ENCODE measurements at regions not wholly inside any gene's neighbourhood (a gene's known extent, or its start where the extent isn't known, plus 50 kb on each side); places are given as distances from the start of the nearest gene placed in this dataset.

DNA sequence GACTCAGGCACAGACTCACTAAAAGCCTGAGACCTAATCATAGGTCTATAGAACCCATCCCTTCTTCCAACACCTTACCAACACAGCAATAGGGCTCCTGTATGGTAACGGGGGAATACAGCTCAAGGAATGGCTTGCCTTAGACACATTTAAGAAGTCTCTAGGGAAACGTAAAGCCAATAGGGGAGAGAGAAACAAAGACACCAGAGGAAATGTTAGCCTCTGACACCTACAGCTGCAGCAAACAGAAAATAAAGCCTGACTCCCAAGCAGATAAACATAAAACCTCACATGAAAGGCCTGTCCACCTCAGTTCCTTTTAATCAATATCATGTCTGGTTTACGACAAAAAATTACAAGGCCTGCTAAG, 51.1 kb upstream of the NCOA1 start:
- in situ Hi-C loops (cut with HindIII; ENCODE audit: low sequenced_read_pairs): no loop called here
- no peak for DNase-seq (ENCODE audit: low spot score)

- in situ Hi-C loops (cut with HindIII; ENCODE audit: low sequenced_read_pairs): no loop called here
- no peak for DNase-seq (ENCODE audit: low spot score)
These were observed 51.6 kb upstream of the NCOA1 start for GRCh38 chr2:24439280-24439970.

DNA sequence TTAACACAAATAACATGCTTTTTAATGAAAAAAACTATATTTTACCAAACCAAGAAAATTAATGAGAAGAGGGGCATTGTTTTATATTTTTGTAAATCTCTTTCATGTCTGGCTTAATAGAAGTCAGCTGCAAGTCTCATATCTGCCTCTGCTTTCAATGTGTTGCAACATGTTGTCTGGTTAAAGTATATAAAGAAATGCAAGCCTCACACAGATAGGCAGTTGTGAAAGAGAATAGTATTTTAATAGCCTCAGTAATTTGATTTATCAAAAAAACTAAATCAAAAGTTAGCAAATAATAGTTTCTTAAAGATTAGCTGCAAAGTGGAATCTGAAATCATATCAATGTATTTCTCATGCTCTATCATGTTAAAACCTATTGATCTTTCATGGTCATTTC, 52.9 kb upstream of the NCOA1 start:
- in situ Hi-C loops (cut with HindIII; ENCODE audit: low sequenced_read_pairs): no loop called here

DNA sequence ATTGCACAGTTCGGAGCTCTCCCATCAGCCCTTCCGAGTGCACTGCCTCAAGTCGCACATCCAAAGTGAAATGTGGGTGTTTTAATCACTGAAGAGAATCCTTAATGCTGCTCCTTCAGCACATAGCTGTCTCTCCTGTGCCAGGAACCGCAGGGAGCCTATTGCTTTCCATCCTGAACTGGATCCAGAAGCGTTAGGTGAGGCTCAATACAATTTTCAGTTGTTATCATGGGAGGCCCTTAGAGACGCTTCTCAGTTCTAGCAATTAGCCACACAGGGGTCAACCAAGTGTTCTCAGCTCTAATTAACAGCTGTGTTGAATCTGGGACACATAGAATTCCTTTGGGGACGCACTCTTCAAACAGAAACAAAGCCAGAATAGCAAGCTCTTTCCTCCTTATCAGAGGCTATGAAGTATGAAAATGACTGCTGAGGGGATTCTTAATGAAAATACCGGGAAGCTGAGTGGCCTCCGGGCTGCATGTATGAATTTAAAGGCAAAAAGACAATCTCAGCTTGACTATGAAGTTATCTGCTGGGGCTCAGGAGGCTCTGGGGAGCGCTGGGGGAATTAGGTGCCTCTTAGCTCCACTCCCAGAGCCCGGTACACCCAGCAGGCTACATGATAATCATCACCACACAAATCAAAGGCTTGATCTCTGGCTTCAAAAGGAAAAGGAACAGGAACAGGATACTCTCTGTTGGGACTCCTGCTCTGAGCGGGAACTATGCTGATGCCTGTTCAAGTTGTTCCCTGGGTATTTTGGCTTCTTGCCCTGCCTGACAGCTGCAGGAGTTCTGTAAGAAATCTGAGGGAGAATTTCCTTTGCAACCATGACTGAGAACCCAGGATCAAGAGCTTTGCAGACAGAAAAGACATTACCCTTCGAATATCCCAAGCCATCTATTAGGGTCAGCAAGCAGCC, 55.4 kb upstream of the NCOA1 start:
- peak; percentile 65 for DNase-seq (ENCODE audit: low spot score)

More for the DNA sequence above, 52.9 kb upstream of the NCOA1 start:
- DNase-seq (ENCODE audit: low spot score): no peak

DNA sequence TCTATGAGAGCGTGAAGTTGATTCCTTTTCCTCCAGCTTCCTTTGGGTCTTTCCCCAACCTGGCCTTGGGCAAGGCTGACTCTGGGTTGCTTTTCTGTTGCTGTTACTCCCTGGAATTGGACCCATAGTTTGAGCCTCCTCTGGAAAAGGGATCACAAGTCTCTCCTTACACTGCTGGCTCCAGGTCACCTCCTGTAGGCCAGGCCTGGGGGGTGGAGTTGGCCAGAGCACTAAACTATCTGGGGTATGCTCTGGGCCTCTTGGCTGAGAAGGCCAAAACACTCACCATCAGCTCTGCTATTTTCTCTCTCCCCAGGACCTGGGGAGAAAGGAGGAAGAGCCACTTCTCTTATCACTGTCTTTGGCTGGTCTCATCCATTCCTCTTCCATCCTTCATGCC, 56.5 kb upstream of the NCOA1 start:
- DNase-seq (ENCODE audit: low spot score): no peak
- in situ Hi-C loops (cut with HindIII; ENCODE audit: low sequenced_read_pairs): no loop called here

More for the DNA sequence above, 55.4 kb upstream of the NCOA1 start:
- in situ Hi-C loops (cut with HindIII; ENCODE audit: low sequenced_read_pairs): no loop called here

- DNase-seq (ENCODE audit: low spot score): no peak
- in situ Hi-C loops (cut with HindIII; ENCODE audit: low sequenced_read_pairs): no loop called here
These were observed 58.3 kb upstream of the NCOA1 start for GRCh38 chr2:24432735-24433134.

DNA sequence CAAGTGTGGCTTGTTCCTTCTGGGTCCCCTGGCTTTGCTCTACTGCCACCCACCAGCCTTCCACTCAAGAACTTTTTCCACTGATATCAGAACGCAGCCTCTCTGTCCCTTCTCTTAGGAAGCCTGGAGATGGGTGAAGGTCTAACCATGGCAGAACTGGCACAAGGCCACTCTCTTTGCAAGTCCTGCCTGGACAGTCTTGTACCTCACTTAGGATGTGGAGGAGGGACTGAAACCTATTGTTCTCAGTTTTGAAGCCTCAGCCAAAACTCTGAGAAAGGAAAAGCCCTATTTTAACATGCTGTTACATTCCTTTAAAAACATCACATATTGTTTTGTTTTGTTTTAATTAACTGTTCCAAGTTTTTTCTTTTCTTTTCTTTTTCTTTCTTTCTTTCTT, 58.9 kb upstream of the NCOA1 start:
- DNase-seq (ENCODE audit: low spot score): no peak

GRCh38 chr2:24429197-24430074, 61.6 kb upstream of the NCOA1 start:
- no peak for DNase-seq (ENCODE audit: low spot score)
- in situ Hi-C loops (cut with HindIII; ENCODE audit: low sequenced_read_pairs): no loop called here

More for the DNA sequence above, 58.9 kb upstream of the NCOA1 start:
- in situ Hi-C loops (cut with HindIII; ENCODE audit: low sequenced_read_pairs): no loop called here

DNA sequence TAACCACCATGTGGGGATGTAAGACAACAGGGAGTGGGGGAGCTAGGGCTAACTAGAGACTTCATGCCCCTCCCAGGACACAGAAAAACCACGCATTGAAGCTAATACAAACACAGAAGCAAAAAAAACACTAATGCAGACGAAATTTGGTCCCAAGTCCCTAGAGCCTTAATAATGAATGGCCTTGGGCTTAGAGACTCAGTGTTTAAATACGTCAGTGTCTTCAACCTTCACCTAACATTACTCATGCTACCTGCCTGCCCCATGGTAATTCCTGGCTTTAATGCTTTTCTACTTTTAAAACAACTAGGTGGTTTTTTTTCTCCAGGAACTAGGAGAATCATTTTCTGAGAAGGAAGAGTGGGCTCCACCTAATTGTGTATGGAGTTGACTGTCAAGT, 64.1 kb upstream of the ITSN2 start:
- in situ Hi-C loops (cut with HindIII; ENCODE audit: low sequenced_read_pairs): no loop called here
- DNase-seq (ENCODE audit: low spot score): no peak

DNA sequence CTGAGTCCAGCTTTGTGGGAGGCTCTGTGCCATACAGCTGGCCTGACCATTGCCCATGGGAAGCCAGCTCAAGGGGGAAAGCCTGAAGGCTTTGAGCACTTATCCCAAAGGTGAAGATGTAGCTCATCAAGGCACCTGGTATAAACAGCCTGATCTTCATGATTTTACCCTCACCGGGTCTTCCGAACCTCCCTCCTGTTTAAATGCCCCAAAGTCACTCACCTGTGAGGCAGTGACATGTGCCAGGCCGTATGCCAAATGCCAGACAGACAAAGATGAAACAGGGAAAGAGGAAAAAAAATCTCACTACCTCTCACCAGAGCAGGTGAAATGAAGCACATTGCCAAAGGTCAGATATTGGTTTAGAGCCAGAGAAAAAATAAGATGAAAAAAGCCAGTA, 62.8 kb upstream of the ITSN2 start:
- in situ Hi-C loops (cut with HindIII; ENCODE audit: low sequenced_read_pairs): no loop called here
- DNase-seq (ENCODE audit: low spot score): no peak

DNA sequence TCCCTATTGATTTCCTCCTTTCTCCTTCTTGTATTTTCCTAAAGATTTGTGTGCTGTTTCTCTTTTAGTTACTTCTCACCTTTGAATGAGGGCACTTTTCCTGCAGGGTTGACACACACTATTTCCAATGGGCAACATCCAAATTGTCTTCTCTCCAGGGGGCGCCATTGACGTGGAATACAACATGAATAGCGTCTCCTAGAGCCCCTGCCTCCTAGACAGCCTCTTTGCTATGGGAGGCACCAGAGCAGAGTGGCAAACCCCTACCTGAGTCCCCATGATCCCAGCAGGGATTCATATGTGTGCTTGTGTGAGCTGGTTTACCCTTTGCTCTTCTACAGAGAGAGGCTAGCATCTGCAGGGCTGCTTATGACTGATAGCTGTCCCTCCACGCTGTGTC, 61.3 kb upstream of the ITSN2 start:
- in situ Hi-C loops (cut with HindIII; ENCODE audit: low sequenced_read_pairs): no loop called here
- peak; percentile 37 for DNase-seq (ENCODE audit: low spot score)

DNA sequence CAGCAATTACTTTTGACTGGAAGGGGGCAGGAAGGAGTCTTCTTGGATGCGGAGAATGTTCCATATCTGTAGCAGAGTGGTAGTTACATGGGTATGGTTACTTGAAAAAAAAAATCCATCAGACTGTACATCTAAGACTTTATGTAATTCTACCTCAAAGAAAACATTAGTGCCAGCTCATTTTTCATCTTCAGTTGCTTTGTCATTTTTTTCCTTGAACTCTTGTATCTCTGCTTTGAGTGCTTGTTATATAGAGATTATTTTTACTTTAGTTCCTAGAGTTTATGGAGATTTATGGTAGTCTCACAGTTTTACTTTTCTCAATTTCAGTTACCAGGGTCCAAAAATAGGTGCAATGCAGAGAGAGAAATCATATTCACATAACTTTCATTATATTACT, 60.0 kb upstream of the ITSN2 start:
- in situ Hi-C loops (cut with HindIII; ENCODE audit: low sequenced_read_pairs): no loop called here
- no peak for DNase-seq (ENCODE audit: low spot score)

GRCh38 chr2:24418166-24418841, 58.0 kb upstream of the ITSN2 start:
- in situ Hi-C loops (cut with HindIII; ENCODE audit: low sequenced_read_pairs): no loop called here
- DNase-seq (ENCODE audit: low spot score): no peak

DNA sequence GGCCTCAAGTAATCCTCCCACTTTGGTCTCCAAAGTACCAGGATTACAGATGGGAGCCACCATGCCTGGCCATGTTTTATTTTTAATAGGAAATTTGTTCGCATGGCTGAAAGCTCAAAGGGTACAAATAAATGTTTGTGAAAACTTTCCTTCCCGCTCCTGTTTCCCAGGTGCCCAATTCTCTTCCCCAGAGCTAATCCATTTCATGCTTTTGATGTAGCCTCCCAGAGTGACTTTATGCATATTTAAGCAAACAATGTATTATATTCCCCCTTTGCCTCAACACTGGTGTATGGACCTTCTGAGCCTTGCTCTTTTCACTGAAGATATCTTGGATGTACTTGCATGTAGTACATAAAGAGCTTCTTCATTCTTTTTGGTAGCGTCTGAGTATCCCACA, 52.5 kb upstream of the ITSN2 start:
- no peak for DNase-seq (ENCODE audit: low spot score)
- in situ Hi-C loops (cut with HindIII; ENCODE audit: low sequenced_read_pairs): no loop called here

DNA sequence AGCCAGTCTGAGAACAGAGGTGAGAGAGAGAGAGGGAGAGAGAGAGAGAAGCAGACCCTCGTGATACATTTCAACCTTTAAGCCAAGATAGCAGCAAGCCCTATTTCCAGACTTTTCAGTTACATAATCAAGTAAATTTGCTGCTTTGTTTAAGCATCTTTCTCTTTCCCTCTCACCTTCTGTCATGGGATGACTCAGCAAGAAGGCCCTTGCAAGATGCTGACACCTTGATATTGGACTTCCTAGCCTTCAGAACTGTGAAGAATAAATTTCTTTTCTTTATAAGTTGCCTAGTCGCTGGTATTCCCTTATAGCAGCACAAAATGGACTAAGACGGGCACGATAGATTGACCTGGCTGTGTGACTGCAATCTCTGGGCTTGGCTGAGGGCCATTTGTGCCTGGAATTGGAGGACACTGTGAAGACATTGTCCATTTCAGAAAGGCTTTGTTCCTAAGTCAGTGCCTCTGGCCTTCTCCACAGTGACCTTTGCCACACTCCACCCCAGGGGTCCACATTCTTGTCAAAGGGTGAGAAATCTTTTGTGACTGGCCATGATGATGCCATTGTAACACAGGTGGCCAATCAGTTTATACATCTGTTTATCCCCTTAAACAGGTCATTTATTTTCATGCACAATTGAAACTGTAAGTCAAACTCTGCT, 51.3 kb upstream of the ITSN2 start:
- in situ Hi-C loops (cut with HindIII; ENCODE audit: low sequenced_read_pairs): no loop called here
- no peak for DNase-seq (ENCODE audit: low spot score)

- in situ Hi-C loops (cut with HindIII; ENCODE audit: low sequenced_read_pairs): no loop called here
- DNase-seq (ENCODE audit: low spot score): no peak
These were observed 50.6 kb upstream of the ITSN2 start for GRCh38 chr2:24410976-24411375.

GRCh38 chr2:24409700-24410556, 49.6 kb upstream of the ITSN2 start:
- in situ Hi-C loops (cut with HindIII; ENCODE audit: low sequenced_read_pairs): no loop called here

More at GRCh38 chr2:24409700-24410556, 49.6 kb upstream of the ITSN2 start:
- DNase-seq (ENCODE audit: low spot score): peak; percentile 82

All from G401 (cell line).